DND-41 (cell line): ENCODE measurements at regions not wholly inside any gene's neighbourhood (a gene's known extent, or its start where the extent isn't known, plus 50 kb on each side); places are given as distances from the start of the nearest gene placed in this dataset.

ENCODE experiments used
- ATAC-seq: fragments of 200-7000 bp; cut with Tn5 transposase; 3 replicates; pipeline ENCODE4 v1.9.1; 2021; ENCODE audit warnings: low read depth; ENCODE audit not compliant: insufficient read depth
- DNase-seq: peaks from one replicate; pipeline ENCODE4 v3.0.0-alpha.2; 2020
- H2AFZ ChIP-seq: 2 replicates; pipeline ENCODE4 v1.6.0; 2012; ENCODE audit warnings: low read depth, low read length
- H3K27ac ChIP-seq: 2 replicates; pipeline ENCODE4 v1.5.1; 2012; ENCODE audit warnings: low read length, inconsistent platforms
- H3K27me3 ChIP-seq: fragments of 200-600 bp; sonication (generic); 2 replicates; pipeline ENCODE4 v1.6.0; 2012; ENCODE audit warnings: low read length, mild to moderate bottlenecking, inconsistent platforms; ENCODE audit not compliant: insufficient read depth, poor library complexity
- H3K36me3 ChIP-seq: 2 replicates; pipeline ENCODE4 v1.5.1; 2012; ENCODE audit warnings: low read length, inconsistent platforms; ENCODE audit not compliant: insufficient read depth
- H3K4me1 ChIP-seq: 2 replicates; pipeline ENCODE4 v1.5.1; 2012; ENCODE audit warnings: mild to moderate bottlenecking, low read length; ENCODE audit not compliant: insufficient read depth
- H3K4me2 ChIP-seq: 2 replicates; pipeline ENCODE4 v1.6.0; 2012; ENCODE audit warnings: mild to moderate bottlenecking, moderate library complexity, low read length, inconsistent platforms; ENCODE audit not compliant: insufficient read depth
- H3K4me3 ChIP-seq, 2 experiments: fragments of 200-600 bp in 1 of 2; shearing (Covaris generic) in 1 of 2; 2 replicates each; pipeline ENCODE4 v1.5.1; 2012 to 2016; ENCODE audit warnings: inconsistent platforms in 2 of 2, low read length in 2 of 2, mild to moderate bottlenecking in 2 of 2, low read depth in 1 of 2, moderate library complexity in 1 of 2
- H3K79me2 ChIP-seq: 2 replicates; pipeline ENCODE4 v1.6.0; 2012; ENCODE audit warnings: low read length, inconsistent platforms; ENCODE audit not compliant: insufficient read depth
- H3K9ac ChIP-seq: 2 replicates; pipeline ENCODE4 v1.6.0; 2012; ENCODE audit warnings: low read depth, mild to moderate bottlenecking, inconsistent platforms, low read length, moderate library complexity
- H3K9me3 ChIP-seq: 2 replicates; pipeline ENCODE4 v1.5.1; 2012; ENCODE audit warnings: low read length, moderate library complexity, mild to moderate bottlenecking, inconsistent platforms; ENCODE audit not compliant: insufficient read depth, severe bottlenecking
- H4K20me1 ChIP-seq: 2 replicates; pipeline ENCODE4 v1.6.0; 2012; ENCODE audit warnings: low read length; ENCODE audit not compliant: insufficient read depth
- CTCF ChIP-seq: IDR thresholded peaks from 2 replicates; pipeline ENCODE4 v1.5.1; 2012; ENCODE audit warnings: borderline replicate concordance, low read length, moderate library complexity, mild to moderate bottlenecking; ENCODE audit not compliant: poor library complexity, severe bottlenecking; ENCODE audit errors: extremely low read depth
- EZH2 ChIP-seq: IDR thresholded peaks from 3 replicates; pipeline ENCODE4 v1.6.1; 2012; ENCODE audit warnings: borderline replicate concordance, low read depth, mild to moderate bottlenecking, moderate library complexity, low read length, inconsistent platforms; ENCODE audit not compliant: severe bottlenecking

GRCh38 chr3:180528843-180529242 is 73.1 kb upstream of the TTC14 start:
- Histone ChIP-seq H3K27me3 (no peaks in the 10 kb centered on the region), H3K79me2 (no peaks in the 10 kb centered on the region), H3K27ac (no peak overlapping the region), H3K4me2 (no peak overlapping the region), H3K9ac (no peak overlapping the region), H3K4me1 (no peaks in the 10 kb centered on the region), H4K20me1 (no peaks in the 10 kb centered on the region), H3K4me3 (no peak overlapping the region), H3K36me3 (no peaks in the 10 kb centered on the region), H2AFZ (no peak overlapping the region), H3K9me3 (no peaks in the 10 kb centered on the region)
- no peak for DNase-seq
- TF ChIP-seq EZH2 = no peak
- no peak for TF ChIP-seq CTCF
- no peak for ATAC-seq

GRCh38 chr3:180529778-180530177 is 72.2 kb upstream of the TTC14 start:
- Histone ChIP-seq H2AFZ (no peak overlapping the region), H3K9me3 (no peaks in the 10 kb centered on the region), H4K20me1 (no peaks in the 10 kb centered on the region), H3K9ac (no peak overlapping the region), H3K4me1 (no peaks in the 10 kb centered on the region), H3K4me2 (no peak overlapping the region), H3K79me2 (no peaks in the 10 kb centered on the region), H3K36me3 (no peaks in the 10 kb centered on the region), H3K27ac (no peak overlapping the region), H3K27me3 (no peaks in the 10 kb centered on the region), H3K4me3 (no peak overlapping the region)
- ATAC-seq (no peak), DNase-seq (no peak)
- TF ChIP-seq EZH2 (no peak), CTCF (no peak)

- DNase-seq (no peak), ATAC-seq (no peak)
- TF ChIP-seq EZH2 (no peak), CTCF (no peak)
- Histone ChIP-seq H3K4me3 (no peak overlapping the region), H3K4me1 (no peaks in the 10 kb centered on the region), H3K9me3 (no peaks in the 10 kb centered on the region), H3K27me3 (no peaks in the 10 kb centered on the region), H3K79me2 (no peaks in the 10 kb centered on the region), H2AFZ (no peak overlapping the region), H3K27ac (no peak overlapping the region), H3K4me2 (no peak overlapping the region), H3K9ac (no peak overlapping the region), H4K20me1 (no peaks in the 10 kb centered on the region), H3K36me3 (no peaks in the 10 kb centered on the region)
Measured at GRCh38 chr3:180530276-180530675, 71.7 kb upstream of the TTC14 start.
